ENCODE measurements at regions not wholly inside any gene's neighbourhood (a gene's known extent, or its start where the extent isn't known, plus 50 kb on each side); places are given as distances from the start of the nearest gene placed in this dataset.
"Not testable (repeated sequence)": the region's sequence is repeated elsewhere in the genome, so short reads cannot be mapped to it uniquely, and the experiment has no call there.

GRCh38 chr14:106766145-106766544 lies 1239.8 kb downstream of the TMEM121 start:
- H3K4me3 Mint-ChIP-seq, result no peak overlapping the region
- no peak for TF ChIP-seq CTCF (IDR thresholded peaks at IDR 0.05)
- no peak overlapping the region for H3K27ac Mint-ChIP-seq
- no peak for DNase-seq
- H3K4me1 ChIP-seq (ENCODE audit: control insufficient read depth, insufficient read depth, low read length), result peaks cover 13% of the 10 kb centered on the region
- no peaks in the 10 kb centered on the region for H3K36me3 Mint-ChIP-seq
- H3K4me3 ChIP-seq (ENCODE audit: low read length), result no peak overlapping the region
- WGBS (ENCODE audit: insufficient coverage), result 41% methylated on average over 2 of the region's 3 CpGs
- intact Hi-C loops (cut with micrococcal nuclease), result loop anchor here (2.0 kb wide), 1 partner anchor 43 kb away; no protein-coding TSS in a partner anchor
- no peaks in the 10 kb centered on the region for H3K9me3 ChIP-seq (ENCODE audit: control insufficient read depth, insufficient read depth, low read length)
- H3K27me3 Mint-ChIP-seq (ENCODE audit: low read depth in 2 of 2), result peaks cover 0 to 16% of the 10 kb centered on the region in 2 donors
- peaks cover 2% of the 10 kb centered on the region for H3K27me3 ChIP-seq (ENCODE audit: control insufficient read depth, insufficient read depth, low read length)
- H3K9me3 Mint-ChIP-seq, result no peaks in the 10 kb centered on the region
- H3K4me1 Mint-ChIP-seq, result peaks cover 30 to 36% of the 10 kb centered on the region in 2 donors
- H3K36me3 ChIP-seq (ENCODE audit: control insufficient read depth, insufficient read depth, low read length), result no peaks in the 10 kb centered on the region
- no peak for ATAC-seq
- H3K27ac ChIP-seq (ENCODE audit: low read length), result no peak overlapping the region

GRCh38 chr14:106766551-106767277 lies 1240.3 kb downstream of the TMEM121 start:
- WGBS (ENCODE audit: insufficient coverage), result 10% methylated on average over 4 of the region's 5 CpGs
- peak in 1 of 2 donors; percentile 77 for DNase-seq
- peak overlapping the region in 1 of 2 donors; percentile 24 for H3K27ac Mint-ChIP-seq
- ATAC-seq; H3K4me3 Mint-ChIP-seq; H3K27me3 ChIP-seq (ENCODE audit: control insufficient read depth, insufficient read depth, low read length); H3K36me3 Mint-ChIP-seq; H3K27ac ChIP-seq (ENCODE audit: low read length); H3K9me3 Mint-ChIP-seq; H3K9me3 ChIP-seq (ENCODE audit: control insufficient read depth, insufficient read depth, low read length); H3K36me3 ChIP-seq (ENCODE audit: control insufficient read depth, insufficient read depth, low read length); H3K4me3 ChIP-seq (ENCODE audit: low read length): not testable (repeated sequence)
- H3K4me1 Mint-ChIP-seq, result peaks cover 30 to 36% of the 10 kb centered on the region in 2 donors
- H3K4me1 ChIP-seq (ENCODE audit: control insufficient read depth, insufficient read depth, low read length), result peaks cover 13% of the 10 kb centered on the region
- peaks cover 0 to 16% of the 10 kb centered on the region in 2 donors for H3K27me3 Mint-ChIP-seq (ENCODE audit: low read depth in 2 of 2)
- intact Hi-C loops (cut with micrococcal nuclease), result loop anchor here (2.0 kb wide), 1 partner anchor 44 kb away; no protein-coding TSS in a partner anchor

GRCh38 chr14:106768230-106768629 lies 1241.8 kb downstream of the TMEM121 start:
- H3K4me3 Mint-ChIP-seq; H3K36me3 ChIP-seq (ENCODE audit: control insufficient read depth, insufficient read depth, low read length); intact Hi-C loops (cut with micrococcal nuclease); H3K4me3 ChIP-seq (ENCODE audit: low read length); H3K9me3 Mint-ChIP-seq; H3K4me1 ChIP-seq (ENCODE audit: control insufficient read depth, insufficient read depth, low read length); H3K27me3 ChIP-seq (ENCODE audit: control insufficient read depth, insufficient read depth, low read length); H3K27ac ChIP-seq (ENCODE audit: low read length); ATAC-seq; DNase-seq; H3K9me3 ChIP-seq (ENCODE audit: control insufficient read depth, insufficient read depth, low read length); H3K36me3 Mint-ChIP-seq: not testable (repeated sequence)
- peak overlapping the region in 1 of 2 donors; percentile 37 for H3K27ac Mint-ChIP-seq
- WGBS (ENCODE audit: insufficient coverage), result 37% methylated on average over 7 of the region's 8 CpGs
- peaks cover 30 to 35% of the 10 kb centered on the region in 2 donors for H3K4me1 Mint-ChIP-seq
- peaks cover 0 to 16% of the 10 kb centered on the region in 2 donors for H3K27me3 Mint-ChIP-seq (ENCODE audit: low read depth in 2 of 2)

GRCh38 chr14:106768972-106769700 lies 1242.8 kb downstream of the TMEM121 start:
- Mint-ChIP-seq H3K27me3 (ENCODE audit: low read depth in 2 of 2) (peaks cover 0 to 16% of the 10 kb centered on the region in 2 donors), H3K4me1 (peaks cover 30 to 32% of the 10 kb centered on the region in 2 donors)
- ATAC-seq; intact Hi-C loops (cut with micrococcal nuclease); H3K9me3 ChIP-seq (ENCODE audit: control insufficient read depth, insufficient read depth, low read length); H3K27ac Mint-ChIP-seq; H3K27me3 ChIP-seq (ENCODE audit: control insufficient read depth, insufficient read depth, low read length); H3K27ac ChIP-seq (ENCODE audit: low read length); H3K36me3 ChIP-seq (ENCODE audit: control insufficient read depth, insufficient read depth, low read length); DNase-seq; H3K9me3 Mint-ChIP-seq; H3K4me3 ChIP-seq (ENCODE audit: low read length); H3K36me3 Mint-ChIP-seq; H3K4me3 Mint-ChIP-seq; H3K4me1 ChIP-seq (ENCODE audit: control insufficient read depth, insufficient read depth, low read length): not testable (repeated sequence)
- 59% methylated on average over 2 of the region's 8 CpGs for WGBS (ENCODE audit: insufficient coverage)

- peak; percentile 86 to 95 (median 89) for ATAC-seq
- intact Hi-C loops (cut with micrococcal nuclease); H3K27ac ChIP-seq (ENCODE audit: low read length); H3K9me3 Mint-ChIP-seq; H3K36me3 ChIP-seq (ENCODE audit: control insufficient read depth, insufficient read depth, low read length); H3K27ac Mint-ChIP-seq; H3K9me3 ChIP-seq (ENCODE audit: control insufficient read depth, insufficient read depth, low read length); DNase-seq; H3K27me3 ChIP-seq (ENCODE audit: control insufficient read depth, insufficient read depth, low read length); H3K36me3 Mint-ChIP-seq; H3K4me3 ChIP-seq (ENCODE audit: low read length): not testable (repeated sequence)
- WGBS (ENCODE audit: insufficient coverage), result 67% methylated on average over 1 of the region's 5 CpGs
- peak overlapping the region; percentile 17 for H3K4me3 Mint-ChIP-seq
- H3K4me1 Mint-ChIP-seq, result peaks cover 26 to 33% of the 10 kb centered on the region in 2 donors
- H3K27me3 Mint-ChIP-seq (ENCODE audit: low read depth in 2 of 2), result peaks cover 0 to 16% of the 10 kb centered on the region in 2 donors
- peaks cover 14% of the 10 kb centered on the region for H3K4me1 ChIP-seq (ENCODE audit: control insufficient read depth, insufficient read depth, low read length)
Measured at GRCh38 chr14:106770158-106770672, 1243.8 kb downstream of the TMEM121 start.

Measured in natural killer cell (primary cell).